Body of pancreas (tissue), 4 donors: ENCODE measurements at regions not wholly inside any gene's neighbourhood (a gene's known extent, or its start where the extent isn't known, plus 50 kb on each side); places are given as distances from the start of the nearest gene placed in this dataset.

Experiments used
- ATAC-seq: fragments of 150-250 bp; one replicate; pipeline ENCODE4 v1.9.1; 2016
- DNase-seq, 4 donors: peaks; one replicate each; pipeline ENCODE4 v3.0.0-alpha.2; 2019
- H3K27ac ChIP-seq, 4 donors: fragments of 200-600 bp; sonication (generic); 1 replicate in 3 of 4; 2 replicates in 1 of 4; pipeline versions ENCODE4 v1.5.1 to v1.6.1; 2016 to 2019; ENCODE audit warnings: mild to moderate bottlenecking in 1 of 4, mixed read lengths in 1 of 4, moderate library complexity in 1 of 4
- H3K27me3 ChIP-seq, 2 donors: fragments of 200-600 bp; sonication (generic); one replicate each; pipeline ENCODE4 v1.6.0; 2016; ENCODE audit warnings: mild to moderate bottlenecking in 1 of 2
- H3K36me3 ChIP-seq, 2 donors: fragments of 200-600 bp; sonication (generic); replicated peaks in 1 of 2; 2 replicates each; pipeline ENCODE4 v1.5.1; 2016; ENCODE audit warnings: low read depth in 2 of 2; ENCODE audit not compliant: insufficient read depth in 1 of 2
- H3K4me1 ChIP-seq: fragments of 200-600 bp; sonication (generic); one replicate; pipeline ENCODE4 v1.6.0; 2016
- H3K4me3 ChIP-seq, 2 donors: fragments of 200-600 bp; sonication (generic); 1 replicate in 1 of 2; 2 replicates in 1 of 2; pipeline ENCODE4 v1.5.1; 2016 to 2019
- H3K9me3 ChIP-seq, 3 donors: fragments of 200-600 bp; sonication (generic); 1 replicate in 2 of 3; 2 replicates in 1 of 3; pipeline ENCODE4 v1.5.1; 2016
- POLR2A ChIP-seq, 3 donors: fragments of 450-650 bp; IDR thresholded peaks; one replicate each; pipeline ENCODE4 v1.6.1; 2016; ENCODE audit warnings: antibody characterized with exemption in 3 of 3, mild to moderate bottlenecking in 2 of 3
- WGBS, 2 donors: methylation state at CpG; one replicate each; pipeline ENCODE4 v1.1.5; 2017; 5-methylcytosine and 5-hydroxymethylcytosine counted together
- intact Hi-C: fragments of 100-400 bp; cut with DNase I; formaldehyde crosslinking; loops from one replicate; pipeline ENCODE4 v1.15.1; 2023
- TF ChIP-seq, protein P1 (sequence below), 7 experiments: fragments of 450-650 bp in 4 of 7; fragments of 200-600 bp in 3 of 7; sonication (generic) in 3 of 7; IDR thresholded peaks; one replicate each; pipeline ENCODE4 v1.5.1; 2016 to 2019; ENCODE audit warnings: antibody characterized with exemption in 7 of 7

DNA sequence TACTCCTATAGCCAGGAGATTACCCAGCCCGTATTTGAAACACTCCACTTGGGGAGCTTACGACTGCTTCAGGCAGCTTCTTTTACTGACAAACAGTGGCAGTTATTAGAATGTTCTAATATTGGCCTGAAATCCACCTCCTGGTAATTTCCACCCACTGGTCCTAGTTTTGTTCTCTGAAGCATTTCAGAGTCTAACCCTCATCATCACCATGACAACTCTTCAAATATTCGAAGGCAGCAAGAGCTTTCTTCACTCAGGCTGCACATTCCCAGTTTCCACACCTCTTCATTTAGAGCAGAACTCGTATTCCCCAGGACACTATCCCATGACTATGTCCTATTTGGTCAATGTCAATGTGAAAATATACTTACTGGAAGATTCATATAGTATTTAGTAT is 325.6 kb downstream of the UBE3D start:
- DNase-seq = no peak
- Histone ChIP-seq H3K36me3 (no peaks in the 10 kb centered on the region), H3K4me3 (no peak overlapping the region), H3K4me1 (no peaks in the 10 kb centered on the region), H3K9me3 (no peaks in the 10 kb centered on the region), H3K27ac (no peak overlapping the region), H3K27me3 (no peaks in the 10 kb centered on the region)
- no peak for ATAC-seq
- intact Hi-C loops = no loop called here
- no peak for TF ChIP-seq POLR2A (IDR thresholded peaks at IDR 0.05)
- TF ChIP-seq, protein P1, sequence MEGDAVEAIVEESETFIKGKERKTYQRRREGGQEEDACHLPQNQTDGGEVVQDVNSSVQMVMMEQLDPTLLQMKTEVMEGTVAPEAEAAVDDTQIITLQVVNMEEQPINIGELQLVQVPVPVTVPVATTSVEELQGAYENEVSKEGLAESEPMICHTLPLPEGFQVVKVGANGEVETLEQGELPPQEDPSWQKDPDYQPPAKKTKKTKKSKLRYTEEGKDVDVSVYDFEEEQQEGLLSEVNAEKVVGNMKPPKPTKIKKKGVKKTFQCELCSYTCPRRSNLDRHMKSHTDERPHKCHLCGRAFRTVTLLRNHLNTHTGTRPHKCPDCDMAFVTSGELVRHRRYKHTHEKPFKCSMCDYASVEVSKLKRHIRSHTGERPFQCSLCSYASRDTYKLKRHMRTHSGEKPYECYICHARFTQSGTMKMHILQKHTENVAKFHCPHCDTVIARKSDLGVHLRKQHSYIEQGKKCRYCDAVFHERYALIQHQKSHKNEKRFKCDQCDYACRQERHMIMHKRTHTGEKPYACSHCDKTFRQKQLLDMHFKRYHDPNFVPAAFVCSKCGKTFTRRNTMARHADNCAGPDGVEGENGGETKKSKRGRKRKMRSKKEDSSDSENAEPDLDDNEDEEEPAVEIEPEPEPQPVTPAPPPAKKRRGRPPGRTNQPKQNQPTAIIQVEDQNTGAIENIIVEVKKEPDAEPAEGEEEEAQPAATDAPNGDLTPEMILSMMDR (IDR thresholded peaks at IDR 0.05) = no peak
- WGBS, 2 donors = 52 to 62% methylated on average over 4 of the region's 4 CpGs

DNA sequence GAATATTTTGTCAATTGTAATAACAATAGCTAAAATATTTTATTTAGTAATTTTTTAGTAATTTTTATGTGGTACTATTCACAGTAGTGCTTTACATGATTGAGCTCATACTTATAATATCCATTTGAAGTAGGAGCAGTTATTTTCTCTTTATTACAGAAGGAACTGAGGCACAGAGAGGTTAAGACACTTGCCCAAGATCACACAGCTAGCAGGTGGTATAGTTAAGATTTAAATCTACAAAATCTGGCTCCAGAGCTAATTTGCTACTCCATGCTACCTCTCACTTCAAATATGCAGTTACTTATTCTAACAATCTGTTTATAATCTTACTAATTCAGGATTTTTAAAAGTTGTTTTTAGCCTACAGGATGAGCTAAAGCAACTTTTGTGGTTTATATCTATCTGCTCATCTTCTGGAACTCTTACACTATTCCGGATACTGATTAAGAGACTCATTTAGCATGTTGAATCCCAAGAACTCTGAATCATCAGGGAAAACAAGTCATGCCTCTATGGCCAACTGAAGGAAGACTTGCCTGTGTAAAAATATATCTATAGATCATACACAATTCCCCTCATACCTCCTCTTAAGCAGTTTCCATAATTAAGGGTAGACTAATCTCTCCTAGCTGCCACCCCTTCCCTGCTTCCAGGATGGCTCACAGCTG is 324.2 kb downstream of the UBE3D start:
- DNase-seq (no peak), ATAC-seq (no peak)
- no peaks in the 10 kb centered on the region for H3K27me3 ChIP-seq
- no peak overlapping the region for H3K4me3 ChIP-seq
- H3K4me1 ChIP-seq = no peaks in the 10 kb centered on the region
- H3K36me3 ChIP-seq = no peaks in the 10 kb centered on the region
- 63 to 90% methylated on average over 1 of the region's 1 CpG for WGBS, 2 donors
- no peaks in the 10 kb centered on the region for H3K9me3 ChIP-seq
- intact Hi-C loops = no loop called here
- TF ChIP-seq, protein P1 (IDR thresholded peaks at IDR 0.05) = no peak
- no peak for TF ChIP-seq POLR2A (IDR thresholded peaks at IDR 0.05)
- no peak overlapping the region for H3K27ac ChIP-seq

DNA sequence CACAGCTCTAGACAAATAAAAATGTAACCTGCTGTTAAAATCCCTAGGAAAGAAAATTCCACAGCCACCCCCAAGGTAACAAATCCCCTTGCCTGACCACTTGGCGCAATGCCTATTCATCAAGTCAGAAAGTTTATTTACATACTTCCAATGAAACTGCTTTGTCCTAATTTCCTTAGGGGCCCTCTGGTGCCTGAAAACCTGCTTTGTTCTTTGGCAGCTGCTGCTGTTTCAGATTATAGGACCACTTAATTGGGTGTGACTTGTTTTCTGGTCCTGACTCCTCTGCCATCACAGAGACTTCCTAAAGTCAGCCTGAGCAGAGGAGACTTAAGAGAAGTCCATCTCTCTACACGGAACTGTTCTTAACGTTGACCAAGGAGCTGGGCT is 323.6 kb downstream of the UBE3D start:
- TF ChIP-seq, protein P1 (IDR thresholded peaks at IDR 0.05) = no peak
- no peak for TF ChIP-seq POLR2A (IDR thresholded peaks at IDR 0.05)
- H3K27me3 ChIP-seq = no peaks in the 10 kb centered on the region
- H3K9me3 ChIP-seq = no peaks in the 10 kb centered on the region
- no peaks in the 10 kb centered on the region for H3K4me1 ChIP-seq
- H3K36me3 ChIP-seq = no peaks in the 10 kb centered on the region
- no peak overlapping the region for H3K27ac ChIP-seq
- ATAC-seq (no peak), DNase-seq (no peak)
- intact Hi-C loops = no loop called here
- H3K4me3 ChIP-seq = no peak overlapping the region
- 39 to 69% methylated on average over 3 of the region's 3 CpGs for WGBS, 2 donors

DNA sequence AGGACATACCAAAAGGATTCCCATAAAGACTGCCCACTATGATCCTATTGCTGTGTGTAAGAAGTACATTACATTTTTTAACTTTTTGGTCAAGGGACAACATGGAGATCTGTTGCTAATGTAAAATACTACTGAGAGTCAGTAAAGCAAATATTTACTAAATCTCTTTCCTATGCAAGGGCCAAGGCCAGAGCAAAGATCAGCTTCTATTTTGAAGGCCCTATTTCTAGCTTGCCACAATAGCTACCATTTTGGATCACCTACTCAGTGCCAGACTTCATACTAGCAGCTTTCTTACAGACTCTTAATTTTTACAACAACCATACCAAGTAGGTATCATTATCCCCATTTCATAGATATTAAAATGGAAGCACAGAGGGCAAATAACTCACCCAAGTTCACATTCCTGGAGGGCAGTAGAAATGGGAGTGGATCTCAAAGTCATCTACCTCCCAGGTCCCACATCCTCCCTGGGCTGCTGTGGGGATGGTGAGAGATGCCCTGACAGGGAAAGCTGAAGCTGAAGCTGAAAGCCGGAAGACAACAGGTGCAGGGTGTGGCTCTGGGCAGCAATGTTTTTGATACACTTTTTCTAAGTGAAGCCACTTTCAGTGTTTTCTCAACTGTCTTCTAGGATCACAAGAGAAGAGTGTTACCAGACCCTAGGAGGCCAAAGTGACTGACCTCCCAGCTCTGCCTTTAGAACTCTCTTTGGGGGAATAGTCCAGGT is 321.2 kb downstream of the UBE3D start:
- H3K36me3 ChIP-seq = no peaks in the 10 kb centered on the region
- intact Hi-C loops = no loop called here
- no peak for DNase-seq
- H3K27ac ChIP-seq = no peak overlapping the region
- no peaks in the 10 kb centered on the region for H3K4me1 ChIP-seq
- H3K4me3 ChIP-seq = no peak overlapping the region
- TF ChIP-seq, protein P1 (IDR thresholded peaks at IDR 0.05) = no peak
- TF ChIP-seq POLR2A (IDR thresholded peaks at IDR 0.05) = no peak
- H3K27me3 ChIP-seq = no peaks in the 10 kb centered on the region
- 88% methylated on average over 1 of the region's 1 CpG for WGBS, 2 donors
- H3K9me3 ChIP-seq = no peaks in the 10 kb centered on the region
- no peak for ATAC-seq

DNA sequence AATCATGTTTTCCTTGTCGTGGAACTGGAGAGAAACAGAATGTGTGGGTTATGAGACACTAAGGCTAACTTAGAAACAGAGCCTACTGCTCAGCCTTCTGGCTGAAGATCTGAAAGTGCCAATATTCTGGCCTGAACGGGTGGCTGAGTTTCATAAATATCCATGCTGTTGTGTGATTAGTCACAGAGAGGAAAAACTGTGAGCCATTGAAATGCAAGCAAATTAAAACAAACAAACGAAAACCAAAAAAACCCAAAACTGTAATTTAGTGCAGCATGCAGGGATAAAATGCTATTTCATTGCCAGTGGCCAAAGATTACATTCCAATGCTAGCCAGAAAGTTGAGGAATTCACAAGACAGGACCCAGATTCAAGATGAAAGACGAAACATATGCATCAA is 315.1 kb downstream of the UBE3D start:
- WGBS, 2 donors = 47 to 49% methylated on average over 4 of the region's 4 CpGs
- Histone ChIP-seq H3K4me1 (no peaks in the 10 kb centered on the region), H3K27me3 (no peaks in the 10 kb centered on the region), H3K4me3 (no peak overlapping the region), H3K9me3 (no peaks in the 10 kb centered on the region), H3K27ac (no peak overlapping the region), H3K36me3 (no peaks in the 10 kb centered on the region)
- intact Hi-C loops = no loop called here
- TF ChIP-seq POLR2A (IDR thresholded peaks at IDR 0.05) = no peak
- TF ChIP-seq, protein P1 (IDR thresholded peaks at IDR 0.05) = no peak
- ATAC-seq = no peak
- DNase-seq = no peak
